GM23338 (cell line): ENCODE measurements at regions not wholly inside any gene's neighbourhood (a gene's known extent, or its start where the extent isn't known, plus 50 kb on each side); places are given as distances from the start of the nearest gene placed in this dataset.

Experiments
- ATAC-seq: fragments of 200-7000 bp; cut with Tn5 transposase; 3 replicates; pipeline ENCODE4 v1.9.1; 2020
- DNase-seq: peaks from one replicate; pipeline ENCODE4 v3.0.0-alpha.2; 2015; ENCODE audit warnings: low spot score
- H2AFZ ChIP-seq: fragments of 200-600 bp; sonication (generic); 2 replicates; pipeline ENCODE4 v1.8.0; 2016; ENCODE audit warnings: antibody characterized with exemption, mild to moderate bottlenecking, moderate library complexity
- H3F3A ChIP-seq: fragments of 200-600 bp; sonication (generic); replicated peaks from 2 replicates; pipeline ENCODE4 v1.8.0; 2017; ENCODE audit warnings: antibody characterized with exemption, mixed run types, low read depth
- H3K27ac ChIP-seq: fragments of 200-600 bp; sonication (generic); 2 replicates; pipeline ENCODE4 v1.6.1; 2016; ENCODE audit warnings: low read depth
- H3K27me3 ChIP-seq: fragments of 200-600 bp; sonication (generic); 2 replicates; pipeline ENCODE4 v1.8.0; 2016; ENCODE audit warnings: mild to moderate bottlenecking, mixed run types, moderate library complexity; ENCODE audit not compliant: insufficient read depth
- H3K36me3 ChIP-seq: fragments of 200-600 bp; sonication (generic); 2 replicates; pipeline ENCODE4 v1.8.0; 2016; ENCODE audit warnings: mild to moderate bottlenecking; ENCODE audit not compliant: insufficient read depth
- H3K4me1 ChIP-seq: fragments of 200-600 bp; sonication (generic); 2 replicates; pipeline ENCODE4 v1.8.0; 2016; ENCODE audit warnings: mild to moderate bottlenecking, moderate library complexity; ENCODE audit not compliant: insufficient read depth
- H3K4me2 ChIP-seq: fragments of 200-600 bp; sonication (generic); 2 replicates; pipeline ENCODE4 v1.7.1; 2017; ENCODE audit warnings: mixed run types
- H3K4me3 ChIP-seq: fragments of 200-600 bp; sonication (generic); 2 replicates; pipeline ENCODE4 v1.6.1; 2016; ENCODE audit warnings: mixed run types
- H3K79me2 ChIP-seq: fragments of 200-600 bp; sonication (generic); replicated peaks from 2 replicates; pipeline ENCODE4 v1.8.0; 2017; ENCODE audit warnings: mild to moderate bottlenecking; ENCODE audit not compliant: insufficient read depth
- H3K9me2 ChIP-seq: fragments of 200-600 bp; sonication (generic); 2 replicates; pipeline ENCODE4 v1.8.0; 2017; ENCODE audit not compliant: insufficient read depth
- H4K20me1 ChIP-seq: fragments of 200-600 bp; sonication (generic); replicated peaks from 2 replicates; pipeline ENCODE4 v1.8.0; 2017; ENCODE audit warnings: mild to moderate bottlenecking; ENCODE audit not compliant: insufficient read depth
- H3K27ac Mint-ChIP-seq: 2 replicates; pipeline ENCODE4 v1.8.0; 2020; ENCODE audit warnings: inconsistent platforms, mild to moderate bottlenecking, moderate library complexity, mixed read lengths
- H3K27me3 Mint-ChIP-seq: 3 replicates; pipeline ENCODE4 v1.8.0; 2022; ENCODE audit warnings: low read depth, mild to moderate bottlenecking, moderate library complexity, mixed read lengths, inconsistent platforms; ENCODE audit not compliant: insufficient read depth, poor library complexity
- H3K36me3 Mint-ChIP-seq: 3 replicates; pipeline ENCODE4 v1.8.0; 2021; ENCODE audit warnings: low read depth, mild to moderate bottlenecking, inconsistent platforms, moderate library complexity, mixed read lengths
- H3K4me1 Mint-ChIP-seq: 3 replicates; pipeline ENCODE4 v1.8.0; 2020; ENCODE audit warnings: mild to moderate bottlenecking, inconsistent platforms, mixed read lengths
- H3K4me3 Mint-ChIP-seq: 3 replicates; pipeline ENCODE4 v1.8.0; 2021; ENCODE audit warnings: moderate library complexity, mild to moderate bottlenecking, inconsistent platforms, mixed read lengths
- H3K9me3 Mint-ChIP-seq: 3 replicates; pipeline ENCODE4 v1.8.0; 2020; ENCODE audit warnings: moderate library complexity, mild to moderate bottlenecking, inconsistent platforms, mixed read lengths
- EZH2 ChIP-seq: fragments of 200-600 bp; sonication (generic); IDR thresholded peaks from one replicate; pipeline ENCODE4 v1.8.0; 2017; ENCODE audit warnings: antibody characterized with exemption, mild to moderate bottlenecking, low read depth; ENCODE audit not compliant: unreplicated experiment
- JUNB ChIP-seq: IDR thresholded peaks from one replicate; pipeline ENCODE4 v1.6.1; 2016; ENCODE audit warnings: antibody characterized with exemption; ENCODE audit not compliant: unreplicated experiment
- POLR2AphosphoS5 ChIP-seq: IDR thresholded peaks from 2 replicates; pipeline ENCODE4 v1.6.1; 2016; ENCODE audit warnings: antibody characterized with exemption, low read depth
- TF ChIP-seq, protein P1 (sequence below): fragments of 250-450 bp; sonication (Bioruptor Pico); IDR thresholded peaks from 2 replicates; pipeline ENCODE4 v1.5.0; 2020; ENCODE audit warnings: mild to moderate bottlenecking, moderate library complexity
- TF ChIP-seq, protein P2 (sequence below), 2 experiments: fragments of 200-600 bp in 1 of 2; sonication (generic) in 1 of 2; conservative IDR thresholded peaks; 2 replicates each; pipeline versions ENCODE4 v1.5.1 to v1.6.1; 2016 to 2017; ENCODE audit warnings: antibody characterized with exemption in 2 of 2, low read depth in 2 of 2, mild to moderate bottlenecking in 2 of 2, moderate library complexity in 1 of 2

DNA sequence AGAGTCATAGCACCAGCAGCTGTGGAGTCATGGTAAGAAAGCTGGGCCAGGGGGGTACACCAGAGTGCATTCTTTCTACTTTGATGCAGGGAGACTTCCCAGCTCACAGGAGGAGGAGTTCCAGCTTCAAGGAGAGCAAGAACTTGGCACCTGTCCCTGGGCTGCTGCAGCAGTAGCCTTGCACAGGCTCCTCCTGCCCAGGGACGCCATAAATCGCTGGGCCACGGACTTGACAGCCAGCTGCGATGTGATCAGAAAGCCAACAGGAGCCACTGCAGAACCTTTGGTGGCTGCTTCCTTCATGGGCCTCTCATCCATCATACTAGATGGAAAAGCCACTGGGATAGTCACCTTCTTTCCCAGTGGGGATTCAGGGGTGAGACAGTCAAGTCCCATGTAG is 234.7 kb downstream of the NMUR2 start:
- Mint-ChIP-seq H3K4me1 (peaks cover 46% of the 10 kb centered on the region), H3K4me3 (no peak overlapping the region), H3K9me3 (no peaks in the 10 kb centered on the region; the same call in 2 of the 3 replicates), H3K36me3 (peaks cover 2% of the 10 kb centered on the region; the same call in 1 of the 3 replicates), H3K27ac (no peak overlapping the region), H3K27me3 (no peaks in the 10 kb centered on the region)
- Histone ChIP-seq H3K27me3 (no peaks in the 10 kb centered on the region), H3K4me2 (0 out of 2 replicates have a peak overlapping the region, but pooled peaks have one; percentile 18), H3K4me3 (no peak overlapping the region), H3K4me1 (peaks cover 57% of the 10 kb centered on the region), H3F3A (no peaks in the 10 kb centered on the region), H2AFZ (peak overlapping the region; percentile 34), H4K20me1 (no peaks in the 10 kb centered on the region), H3K27ac (no peak overlapping the region), H3K36me3 (no peaks in the 10 kb centered on the region; the same call in 1 of the 2 replicates), H3K79me2 (no peaks in the 10 kb centered on the region), H3K9me2 (no peaks in the 10 kb centered on the region)
- TF ChIP-seq JUNB (no peak), POLR2AphosphoS5 (no peak), EZH2 (no peak)
- TF ChIP-seq, protein P1, sequence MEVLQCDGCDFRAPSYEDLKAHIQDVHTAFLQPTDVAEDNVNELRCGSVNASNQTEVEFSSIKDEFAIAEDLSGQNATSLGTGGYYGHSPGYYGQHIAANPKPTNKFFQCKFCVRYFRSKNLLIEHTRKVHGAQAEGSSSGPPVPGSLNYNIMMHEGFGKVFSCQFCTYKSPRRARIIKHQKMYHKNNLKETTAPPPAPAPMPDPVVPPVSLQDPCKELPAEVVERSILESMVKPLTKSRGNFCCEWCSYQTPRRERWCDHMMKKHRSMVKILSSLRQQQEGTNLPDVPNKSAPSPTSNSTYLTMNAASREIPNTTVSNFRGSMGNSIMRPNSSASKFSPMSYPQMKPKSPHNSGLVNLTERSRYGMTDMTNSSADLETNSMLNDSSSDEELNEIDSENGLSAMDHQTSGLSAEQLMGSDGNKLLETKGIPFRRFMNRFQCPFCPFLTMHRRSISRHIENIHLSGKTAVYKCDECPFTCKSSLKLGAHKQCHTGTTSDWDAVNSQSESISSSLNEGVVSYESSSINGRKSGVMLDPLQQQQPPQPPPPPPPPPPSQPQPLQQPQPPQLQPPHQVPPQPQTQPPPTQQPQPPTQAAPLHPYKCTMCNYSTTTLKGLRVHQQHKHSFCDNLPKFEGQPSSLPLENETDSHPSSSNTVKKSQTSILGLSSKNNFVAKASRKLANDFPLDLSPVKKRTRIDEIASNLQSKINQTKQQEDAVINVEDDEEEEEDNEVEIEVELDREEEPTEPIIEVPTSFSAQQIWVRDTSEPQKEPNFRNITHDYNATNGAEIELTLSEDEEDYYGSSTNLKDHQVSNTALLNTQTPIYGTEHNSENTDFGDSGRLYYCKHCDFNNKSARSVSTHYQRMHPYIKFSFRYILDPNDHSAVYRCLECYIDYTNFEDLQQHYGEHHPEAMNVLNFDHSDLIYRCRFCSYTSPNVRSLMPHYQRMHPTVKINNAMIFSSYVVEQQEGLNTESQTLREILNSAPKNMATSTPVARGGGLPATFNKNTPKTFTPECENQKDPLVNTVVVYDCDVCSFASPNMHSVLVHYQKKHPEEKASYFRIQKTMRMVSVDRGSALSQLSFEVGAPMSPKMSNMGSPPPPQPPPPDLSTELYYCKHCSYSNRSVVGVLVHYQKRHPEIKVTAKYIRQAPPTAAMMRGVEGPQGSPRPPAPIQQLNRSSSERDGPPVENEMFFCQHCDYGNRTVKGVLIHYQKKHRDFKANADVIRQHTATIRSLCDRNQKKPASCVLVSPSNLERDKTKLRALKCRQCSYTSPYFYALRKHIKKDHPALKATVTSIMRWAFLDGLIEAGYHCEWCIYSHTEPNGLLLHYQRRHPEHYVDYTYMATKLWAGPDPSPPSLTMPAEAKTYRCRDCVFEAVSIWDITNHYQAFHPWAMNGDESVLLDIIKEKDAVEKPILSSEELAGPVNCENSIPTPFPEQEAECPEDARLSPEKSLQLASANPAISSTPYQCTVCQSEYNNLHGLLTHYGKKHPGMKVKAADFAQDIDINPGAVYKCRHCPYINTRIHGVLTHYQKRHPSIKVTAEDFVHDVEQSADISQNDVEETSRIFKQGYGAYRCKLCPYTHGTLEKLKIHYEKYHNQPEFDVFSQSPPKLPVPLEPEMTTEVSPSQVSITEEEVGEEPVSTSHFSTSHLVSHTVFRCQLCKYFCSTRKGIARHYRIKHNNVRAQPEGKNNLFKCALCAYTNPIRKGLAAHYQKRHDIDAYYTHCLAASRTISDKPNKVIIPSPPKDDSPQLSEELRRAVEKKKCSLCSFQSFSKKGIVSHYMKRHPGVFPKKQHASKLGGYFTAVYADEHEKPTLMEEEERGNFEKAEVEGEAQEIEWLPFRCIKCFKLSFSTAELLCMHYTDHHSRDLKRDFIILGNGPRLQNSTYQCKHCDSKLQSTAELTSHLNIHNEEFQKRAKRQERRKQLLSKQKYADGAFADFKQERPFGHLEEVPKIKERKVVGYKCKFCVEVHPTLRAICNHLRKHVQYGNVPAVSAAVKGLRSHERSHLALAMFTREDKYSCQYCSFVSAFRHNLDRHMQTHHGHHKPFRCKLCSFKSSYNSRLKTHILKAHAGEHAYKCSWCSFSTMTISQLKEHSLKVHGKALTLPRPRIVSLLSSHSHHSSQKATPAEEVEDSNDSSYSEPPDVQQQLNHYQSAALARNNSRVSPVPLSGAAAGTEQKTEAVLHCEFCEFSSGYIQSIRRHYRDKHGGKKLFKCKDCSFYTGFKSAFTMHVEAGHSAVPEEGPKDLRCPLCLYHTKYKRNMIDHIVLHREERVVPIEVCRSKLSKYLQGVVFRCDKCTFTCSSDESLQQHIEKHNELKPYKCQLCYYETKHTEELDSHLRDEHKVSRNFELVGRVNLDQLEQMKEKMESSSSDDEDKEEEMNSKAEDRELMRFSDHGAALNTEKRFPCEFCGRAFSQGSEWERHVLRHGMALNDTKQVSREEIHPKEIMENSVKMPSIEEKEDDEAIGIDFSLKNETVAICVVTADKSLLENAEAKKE (CRISPR knock-in tag) = no peak
- TF ChIP-seq, protein P2, sequence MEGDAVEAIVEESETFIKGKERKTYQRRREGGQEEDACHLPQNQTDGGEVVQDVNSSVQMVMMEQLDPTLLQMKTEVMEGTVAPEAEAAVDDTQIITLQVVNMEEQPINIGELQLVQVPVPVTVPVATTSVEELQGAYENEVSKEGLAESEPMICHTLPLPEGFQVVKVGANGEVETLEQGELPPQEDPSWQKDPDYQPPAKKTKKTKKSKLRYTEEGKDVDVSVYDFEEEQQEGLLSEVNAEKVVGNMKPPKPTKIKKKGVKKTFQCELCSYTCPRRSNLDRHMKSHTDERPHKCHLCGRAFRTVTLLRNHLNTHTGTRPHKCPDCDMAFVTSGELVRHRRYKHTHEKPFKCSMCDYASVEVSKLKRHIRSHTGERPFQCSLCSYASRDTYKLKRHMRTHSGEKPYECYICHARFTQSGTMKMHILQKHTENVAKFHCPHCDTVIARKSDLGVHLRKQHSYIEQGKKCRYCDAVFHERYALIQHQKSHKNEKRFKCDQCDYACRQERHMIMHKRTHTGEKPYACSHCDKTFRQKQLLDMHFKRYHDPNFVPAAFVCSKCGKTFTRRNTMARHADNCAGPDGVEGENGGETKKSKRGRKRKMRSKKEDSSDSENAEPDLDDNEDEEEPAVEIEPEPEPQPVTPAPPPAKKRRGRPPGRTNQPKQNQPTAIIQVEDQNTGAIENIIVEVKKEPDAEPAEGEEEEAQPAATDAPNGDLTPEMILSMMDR (conservative IDR thresholded peaks at IDR 0.05; ENCODE audit: low read depth in 2 of 2) = peak in 1 of 2 experiments; percentile 23; a peak in 2 of 4 replicates
- no peak for DNase-seq
- no peak for ATAC-seq
